ENCODE measurements at regions not wholly inside any gene's neighbourhood (a gene's known extent, or its start where the extent isn't known, plus 50 kb on each side); places are given as distances from the start of the nearest gene placed in this dataset.

GRCh38 chr4:106869551-106869950, 166.6 kb downstream of the DKK2 start:
- H3K4me3 ChIP-seq = no peak overlapping the region
- no peak for DNase-seq
- H3K9me3 ChIP-seq = no peaks in the 10 kb centered on the region
- no peaks in the 10 kb centered on the region for H3K4me1 ChIP-seq
- intact Hi-C loops (cut with DNase I) = no loop called here
- H3K27me3 ChIP-seq = no peaks in the 10 kb centered on the region
- H3K27ac ChIP-seq = no peak overlapping the region
- WGBS, 2 donors = 58 to 82% methylated on average over 1 of the region's 1 CpG
- no peak for TF ChIP-seq POLR2A (IDR thresholded peaks at IDR 0.05)
- no peak for TF ChIP-seq EP300 (IDR thresholded peaks at IDR 0.05)
- TF ChIP-seq POLR2AphosphoS5 (IDR thresholded peaks at IDR 0.05) = no peak
- no peak for TF ChIP-seq CTCF (IDR thresholded peaks at IDR 0.05)
- no peaks in the 10 kb centered on the region for H3K36me3 ChIP-seq

GRCh38 chr4:106868381-106869035, 167.6 kb downstream of the DKK2 start:
- no peaks in the 10 kb centered on the region for H3K9me3 ChIP-seq
- no peaks in the 10 kb centered on the region for H3K36me3 ChIP-seq
- H3K27ac ChIP-seq = no peak overlapping the region
- H3K4me3 ChIP-seq = no peak overlapping the region
- WGBS, 2 donors = 46 to 63% methylated on average over 2 of the region's 2 CpGs
- no peak for DNase-seq
- intact Hi-C loops (cut with DNase I) = no loop called here
- no peaks in the 10 kb centered on the region for H3K4me1 ChIP-seq
- no peaks in the 10 kb centered on the region for H3K27me3 ChIP-seq
- TF ChIP-seq POLR2AphosphoS5 (IDR thresholded peaks at IDR 0.05) (no peak), CTCF (IDR thresholded peaks at IDR 0.05) (no peak), POLR2A (IDR thresholded peaks at IDR 0.05) (no peak), EP300 (IDR thresholded peaks at IDR 0.05) (no peak)

- no peak overlapping the region for H3K4me3 ChIP-seq
- no peak overlapping the region for H3K27ac ChIP-seq
- TF ChIP-seq POLR2A (IDR thresholded peaks at IDR 0.05) (no peak), EP300 (IDR thresholded peaks at IDR 0.05) (no peak), POLR2AphosphoS5 (IDR thresholded peaks at IDR 0.05) (no peak), CTCF (IDR thresholded peaks at IDR 0.05) (no peak)
- no peaks in the 10 kb centered on the region for H3K27me3 ChIP-seq
- no peaks in the 10 kb centered on the region for H3K9me3 ChIP-seq
- intact Hi-C loops (cut with DNase I) = no loop called here
- no peaks in the 10 kb centered on the region for H3K4me1 ChIP-seq
- H3K36me3 ChIP-seq = no peaks in the 10 kb centered on the region
- DNase-seq = no peak
Measured at GRCh38 chr4:106864231-106864630, 171.9 kb downstream of the DKK2 start.

GRCh38 chr4:106854569-106855351, 181.4 kb downstream of the DKK2 start:
- Histone ChIP-seq H3K4me3 (no peak overlapping the region), H3K4me1 (no peaks in the 10 kb centered on the region), H3K36me3 (no peaks in the 10 kb centered on the region), H3K27me3 (no peaks in the 10 kb centered on the region), H3K27ac (no peak overlapping the region), H3K9me3 (no peaks in the 10 kb centered on the region)
- TF ChIP-seq CTCF (IDR thresholded peaks at IDR 0.05) (no peak), POLR2AphosphoS5 (IDR thresholded peaks at IDR 0.05) (no peak), POLR2A (IDR thresholded peaks at IDR 0.05) (no peak), EP300 (IDR thresholded peaks at IDR 0.05) (no peak)
- DNase-seq = no peak
- intact Hi-C loops (cut with DNase I) = no loop called here

Measured in sigmoid colon (tissue), 6 donors.